Left kidney (tissue), 1 donor: ENCODE measurements at regions not wholly inside any gene's neighbourhood (a gene's known extent, or its start where the extent isn't known, plus 50 kb on each side); places are given as distances from the start of the nearest gene placed in this dataset.

ENCODE experiments used
- DNase-seq: peaks from one replicate; pipeline ENCODE4 v3.0.0-alpha.2; 2013

GRCh38 chr9:115943431-115944165, 210.0 kb upstream of the PAPPA start:
- no peak for DNase-seq

GRCh38 chr9:115944166-115944948, 209.2 kb upstream of the PAPPA start:
- no peak for DNase-seq

GRCh38 chr9:115945009-115945431, 208.6 kb upstream of the PAPPA start:
- no peak for DNase-seq

GRCh38 chr9:115946530-115946929, 207.1 kb upstream of the PAPPA start:
- DNase-seq, result no peak

GRCh38 chr9:115951977-115952376, 201.6 kb upstream of the PAPPA start:
- DNase-seq, result no peak

- no peak for DNase-seq
These were observed 200.9 kb upstream of the PAPPA start for GRCh38 chr9:115952430-115953292.

- DNase-seq, result no peak
These were observed 197.2 kb upstream of the PAPPA start for GRCh38 chr9:115956371-115956770.

- DNase-seq, result no peak
These were observed 196.0 kb upstream of the PAPPA start for GRCh38 chr9:115957585-115957984.

GRCh38 chr9:115964710-115965347, 188.8 kb upstream of the PAPPA start:
- DNase-seq, result no peak

- DNase-seq, result no peak
These were observed 186.9 kb upstream of the PAPPA start for GRCh38 chr9:115966660-115967059.

GRCh38 chr9:115969096-115969495, 184.5 kb upstream of the PAPPA start:
- DNase-seq, result no peak

- no peak for DNase-seq
These were observed 181.2 kb upstream of the PAPPA start for GRCh38 chr9:115972362-115972761.

GRCh38 chr9:115972843-115973595, 180.6 kb upstream of the PAPPA start:
- DNase-seq, result no peak

- DNase-seq, result no peak
These were observed 176.8 kb upstream of the PAPPA start for GRCh38 chr9:115976781-115977180.

GRCh38 chr9:115978091-115978490, 175.5 kb upstream of the PAPPA start:
- no peak for DNase-seq

- no peak for DNase-seq
These were observed 174.9 kb upstream of the PAPPA start for GRCh38 chr9:115978659-115979096.

GRCh38 chr9:115980054-115980453, 173.5 kb upstream of the PAPPA start:
- no peak for DNase-seq

GRCh38 chr9:115980502-115980901, 173.1 kb upstream of the PAPPA start:
- DNase-seq, result no peak

- peak; percentile 3 for DNase-seq
These were observed 172.6 kb upstream of the PAPPA start for GRCh38 chr9:115980976-115981375.

- DNase-seq, result no peak
These were observed 170.2 kb upstream of the PAPPA start for GRCh38 chr9:115983366-115983765.

- no peak for DNase-seq
These were observed 167.9 kb upstream of the PAPPA start for GRCh38 chr9:115985657-115986056.
